GM19452 (cell line): ENCODE measurements at regions not wholly inside any gene's neighbourhood (a gene's known extent, or its start where the extent isn't known, plus 50 kb on each side); places are given as distances from the start of the nearest gene placed in this dataset.

Source experiments
- ATAC-seq: cut with Tn5 transposase; IDR thresholded peaks from one replicate; pipeline ENCODE4 v1.9.1; 2021; ENCODE audit not compliant: unreplicated experiment

DNA sequence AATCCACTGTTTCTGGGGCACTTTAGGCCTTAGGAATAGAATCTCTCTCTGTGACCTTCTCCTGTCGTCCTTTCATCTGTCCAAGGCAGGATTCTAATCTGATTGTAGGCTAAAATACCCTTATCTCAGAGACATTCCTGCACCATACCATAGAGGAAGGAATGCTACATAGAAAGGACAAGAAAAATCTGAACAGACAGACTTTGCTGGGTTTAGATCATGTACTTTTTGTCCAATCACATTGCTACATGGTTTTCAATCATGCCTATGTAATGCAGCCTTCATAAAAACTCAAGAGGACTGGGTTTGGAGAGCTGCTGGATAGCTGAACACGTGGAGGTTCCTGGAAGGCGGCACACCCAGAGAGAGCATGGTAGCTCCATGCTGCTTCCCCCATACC is 378.5 kb upstream of the SEMA6D start:
- no peak for ATAC-seq

GRCh38 chr15:47339800-47340570 is 377.3 kb upstream of the SEMA6D start:
- no peak for ATAC-seq

- ATAC-seq = no peak
Observed at GRCh38 chr15:47340571-47340920, 376.8 kb upstream of the SEMA6D start.

DNA sequence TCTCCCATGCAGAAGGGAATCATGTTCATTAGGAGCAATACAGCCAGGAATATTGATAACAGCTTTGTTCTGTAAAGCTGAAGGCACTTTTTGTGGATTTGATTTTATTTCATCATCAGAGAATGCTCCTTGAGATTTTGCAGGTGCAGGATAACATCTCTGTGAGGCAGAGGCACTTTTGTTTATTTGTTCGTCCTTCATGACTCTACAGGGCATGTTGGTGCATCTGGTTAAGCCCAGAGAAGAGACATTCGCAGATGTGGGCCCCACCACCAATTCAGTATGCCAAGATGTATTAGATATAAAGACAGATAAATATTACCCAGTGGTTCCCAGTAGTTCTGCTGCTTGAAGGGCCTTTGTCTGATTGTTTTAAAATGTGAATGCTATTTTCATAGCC is 368.1 kb upstream of the SEMA6D start:
- ATAC-seq = no peak

- no peak for ATAC-seq
Observed at GRCh38 chr15:47351501-47351900, 365.8 kb upstream of the SEMA6D start.

GRCh38 chr15:47352217-47352616 is 365.1 kb upstream of the SEMA6D start:
- ATAC-seq = no peak

DNA sequence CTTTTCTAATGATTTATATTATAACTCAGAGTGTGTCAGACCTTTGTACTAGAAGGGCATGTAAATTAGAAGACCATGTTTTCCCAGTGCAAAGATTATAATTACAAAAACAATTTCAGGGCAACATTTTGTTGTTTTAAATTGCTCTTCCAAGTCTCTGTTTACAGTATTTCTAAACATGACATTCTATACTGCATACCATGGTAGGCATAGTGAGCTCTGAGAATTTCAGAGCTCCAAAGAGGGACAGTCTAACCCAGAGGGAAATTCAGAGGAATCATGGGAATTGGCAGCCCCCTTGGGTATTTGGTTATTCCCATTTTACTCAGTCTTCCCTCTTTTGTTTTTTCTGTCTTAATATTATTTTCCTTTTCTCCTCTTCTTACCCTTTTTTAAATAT is 361.5 kb upstream of the SEMA6D start:
- no peak for ATAC-seq

- no peak for ATAC-seq
Observed at GRCh38 chr15:47356297-47356696, 361.0 kb upstream of the SEMA6D start.

- no peak for ATAC-seq
Observed at GRCh38 chr15:47358876-47359275, 358.4 kb upstream of the SEMA6D start.

- no peak for ATAC-seq
Observed at GRCh38 chr15:47360305-47360704, 357.0 kb upstream of the SEMA6D start.

DNA sequence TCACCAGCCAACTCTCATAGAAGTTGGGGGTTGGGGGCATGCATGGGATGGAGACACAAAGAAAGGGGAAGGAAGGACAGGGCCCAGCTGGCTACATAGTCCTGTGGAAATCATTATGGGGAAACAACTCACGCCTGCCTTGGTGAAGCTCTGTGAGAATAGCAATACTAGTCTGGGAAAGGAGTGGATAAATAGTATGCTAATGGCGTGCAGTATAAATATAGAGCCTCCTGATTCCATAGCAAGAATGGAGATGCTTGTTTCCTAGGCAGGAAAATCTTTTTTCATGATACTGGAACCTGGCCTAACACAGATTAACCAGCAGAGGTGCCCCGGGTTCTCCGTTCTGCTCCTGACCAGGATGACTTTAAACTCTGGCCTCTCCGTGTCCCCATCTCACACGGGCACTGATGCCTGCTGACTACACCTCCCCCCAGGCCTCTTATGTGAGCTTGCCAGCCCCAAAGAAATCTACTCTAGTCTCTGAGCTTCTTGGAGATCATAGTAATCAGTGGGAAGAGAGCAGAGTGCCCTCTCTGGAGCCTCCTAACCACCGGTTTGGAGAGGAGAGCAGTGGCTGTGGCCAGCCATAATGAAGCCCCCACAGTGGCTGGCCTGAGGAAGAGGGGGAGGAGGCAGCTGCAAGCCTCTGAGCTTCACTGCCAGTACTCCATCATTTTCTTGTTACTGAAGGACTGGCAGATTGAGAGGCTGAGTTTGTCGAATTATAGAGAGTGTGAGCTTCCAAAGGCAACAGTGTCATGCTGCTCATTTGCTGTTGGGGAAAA is 355.0 kb upstream of the SEMA6D start:
- no peak for ATAC-seq

GRCh38 chr15:47363653-47364052 is 353.7 kb upstream of the SEMA6D start:
- ATAC-seq = no peak

- ATAC-seq = no peak
Observed at GRCh38 chr15:47364230-47365141, 352.8 kb upstream of the SEMA6D start.

DNA sequence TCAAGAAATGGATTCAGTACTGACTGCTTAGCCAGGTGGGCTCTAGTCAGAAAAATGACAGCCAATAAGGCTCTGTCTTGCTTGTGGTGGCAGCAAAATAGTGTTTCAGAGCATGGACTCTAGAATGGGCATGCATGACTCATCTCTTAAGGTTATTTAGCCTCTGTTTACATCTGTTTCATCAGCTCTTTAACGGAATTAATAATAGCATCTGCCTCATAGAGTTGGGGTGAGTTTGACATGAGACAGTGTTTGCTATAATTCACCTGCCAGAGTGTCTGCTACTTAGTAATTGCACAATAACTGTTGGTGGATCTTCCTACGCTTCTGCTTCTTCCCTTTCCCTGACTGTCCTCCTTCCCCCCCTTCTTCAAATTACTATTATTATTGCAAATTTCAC is 350.4 kb upstream of the SEMA6D start:
- ATAC-seq = no peak

- ATAC-seq = no peak
Observed at GRCh38 chr15:47367726-47368390, 349.4 kb upstream of the SEMA6D start.

DNA sequence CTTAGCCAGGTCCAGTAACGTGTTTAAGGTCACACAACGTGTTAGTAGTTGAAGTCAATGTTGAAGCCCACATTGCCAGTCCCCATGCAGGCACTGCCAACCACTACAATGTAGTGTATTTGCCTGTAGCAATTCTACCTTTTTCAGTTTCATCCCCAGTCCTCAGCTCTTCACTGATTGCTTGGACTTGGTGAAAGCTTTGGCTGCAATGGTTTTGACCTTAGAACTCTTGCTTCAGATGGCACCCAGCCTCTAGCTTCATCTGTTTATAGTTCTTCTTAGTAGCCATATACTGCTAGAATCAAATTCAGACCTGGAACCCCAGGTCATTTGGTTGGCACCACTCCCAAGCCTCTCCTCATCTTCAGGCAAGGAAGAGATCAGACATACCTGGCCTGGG is 345.4 kb upstream of the SEMA6D start:
- no peak for ATAC-seq

DNA sequence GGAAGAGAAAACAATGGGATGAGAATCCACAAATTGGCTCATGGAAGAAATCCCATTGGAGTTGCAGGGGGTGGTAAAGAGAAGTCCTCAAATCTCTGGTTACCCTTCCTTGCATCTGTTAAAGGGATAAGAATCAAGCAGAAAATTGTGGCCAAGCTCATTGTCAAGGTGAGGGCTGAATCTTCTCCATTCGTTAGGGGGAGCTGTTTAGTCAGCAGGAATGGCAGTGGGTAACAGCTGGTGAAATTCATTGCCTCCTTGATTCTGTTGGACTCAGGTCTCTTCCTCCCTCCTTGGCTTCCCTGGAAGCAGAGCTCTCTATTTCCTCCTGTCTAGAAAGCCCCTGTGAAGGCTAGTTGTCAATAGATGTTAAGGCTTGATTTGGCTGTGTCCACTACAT is 343.1 kb upstream of the SEMA6D start:
- no peak for ATAC-seq

- ATAC-seq = no peak
Observed at GRCh38 chr15:47376190-47376589, 341.1 kb upstream of the SEMA6D start.

- no peak for ATAC-seq
Observed at GRCh38 chr15:47377465-47377864, 339.8 kb upstream of the SEMA6D start.

DNA sequence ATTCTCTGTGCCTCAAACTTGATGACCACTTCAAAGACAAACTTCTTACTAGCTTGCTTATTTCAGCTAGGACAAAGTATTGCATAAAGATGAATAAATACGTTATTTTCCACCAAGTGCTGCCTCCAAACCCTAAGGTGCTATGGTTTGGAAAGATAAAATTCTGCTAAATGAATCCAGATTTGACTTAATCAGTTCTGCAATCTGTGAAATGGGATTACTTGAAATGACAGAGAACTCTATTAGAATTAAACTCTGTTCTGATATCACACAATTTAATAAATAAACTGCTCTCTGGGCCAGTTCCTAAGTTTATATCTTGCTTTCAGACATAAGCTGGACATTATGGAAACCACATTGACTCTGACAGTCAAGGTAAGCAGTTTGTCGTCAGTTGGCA is 338.8 kb upstream of the SEMA6D start:
- ATAC-seq = no peak

DNA sequence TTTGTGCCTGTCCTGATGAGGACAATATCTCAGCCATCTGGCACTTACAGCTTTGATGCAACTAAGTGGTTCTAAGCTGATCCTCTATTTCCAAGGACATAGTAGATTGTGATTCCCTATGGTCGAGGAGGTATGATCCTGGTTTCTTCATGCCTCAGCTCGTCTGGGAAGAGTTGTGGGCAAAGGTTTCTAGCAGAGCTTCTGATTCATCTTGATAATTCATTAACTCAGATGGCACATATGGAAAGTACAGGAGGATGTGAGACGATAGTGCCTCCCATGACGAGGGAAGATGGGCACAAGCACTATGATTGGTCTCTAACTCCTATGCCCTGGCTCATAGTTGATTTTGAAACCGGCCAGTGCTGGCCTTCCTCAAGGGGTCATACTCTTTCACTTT is 334.2 kb upstream of the SEMA6D start:
- no peak for ATAC-seq
